ENCODE measurements at regions not wholly inside any gene's neighbourhood (a gene's known extent, or its start where the extent isn't known, plus 50 kb on each side); places are given as distances from the start of the nearest gene placed in this dataset.

DNA sequence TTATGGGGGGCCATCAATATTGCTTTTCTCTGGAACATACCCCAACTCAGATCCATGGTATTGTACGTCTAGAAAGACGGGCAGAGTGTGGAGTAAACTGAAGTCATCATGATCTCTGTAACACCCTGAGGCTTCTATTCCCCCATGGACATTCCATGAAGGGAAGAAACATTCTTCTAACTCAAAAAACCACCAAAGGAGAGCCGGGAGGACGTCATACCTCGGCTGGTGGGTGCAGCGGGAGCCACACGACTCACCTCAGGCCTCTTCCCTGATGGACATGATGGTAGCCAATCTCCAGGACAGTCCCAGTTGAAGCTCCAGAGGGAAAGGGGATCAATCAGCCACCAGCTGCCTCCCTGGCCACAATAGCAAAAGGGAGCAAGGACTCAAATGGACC is 127.3 kb downstream of the MREG start:
- no TSS peak for BruUV-seq (replicated peaks)
- Histone ChIP-seq H3K4me2 (ENCODE audit: low read length) (no peak overlapping the region), H3K79me2 (ENCODE audit: low read length) (no peaks in the 10 kb centered on the region), H2AFZ (ENCODE audit: low read length) (no peak overlapping the region), H3K9me2 (replicated peaks; ENCODE audit: low read length) (no peaks in the 10 kb centered on the region), H3K27me3 (ENCODE audit: low read length) (no peaks in the 10 kb centered on the region), H3K27ac (ENCODE audit: low read length) (no peak overlapping the region), H3K4me1 (ENCODE audit: insufficient read depth, low read length) (peaks cover 14% of the 10 kb centered on the region), H3K4me3 (ENCODE audit: low read length) (no peak overlapping the region), H4K20me1 (ENCODE audit: low read length) (no peaks in the 10 kb centered on the region), H3K9ac (ENCODE audit: low read length) (no peak overlapping the region), H3K36me3 (ENCODE audit: low read depth, low read length) (no peaks in the 10 kb centered on the region), H3F3A (ENCODE audit: low read length, unreplicated experiment) (no peaks in the 10 kb centered on the region), H3K9me3 (ENCODE audit: low read length) (no peaks in the 10 kb centered on the region)
- intact Hi-C loops (cut with micrococcal nuclease) = no loop called here
- POLR2A ChIA-PET (ENCODE audit: unreplicated experiment) = interaction anchor here (0.6 kb wide), 1 partner anchor 465 kb away, joined by 8 read pairs; no protein-coding TSS in a partner anchor
- DNase-seq (no peak), ATAC-seq (no peak)
- TF ChIP-seq EZH2 (IDR thresholded peaks at IDR 0.05; ENCODE audit: low read length, unreplicated experiment) = no peak
- no peak for TF ChIP-seq EZH2phosphoT487 (IDR thresholded peaks at IDR 0.05; ENCODE audit: borderline replicate concordance, low read length)
- TF ChIP-seq, protein P1, sequence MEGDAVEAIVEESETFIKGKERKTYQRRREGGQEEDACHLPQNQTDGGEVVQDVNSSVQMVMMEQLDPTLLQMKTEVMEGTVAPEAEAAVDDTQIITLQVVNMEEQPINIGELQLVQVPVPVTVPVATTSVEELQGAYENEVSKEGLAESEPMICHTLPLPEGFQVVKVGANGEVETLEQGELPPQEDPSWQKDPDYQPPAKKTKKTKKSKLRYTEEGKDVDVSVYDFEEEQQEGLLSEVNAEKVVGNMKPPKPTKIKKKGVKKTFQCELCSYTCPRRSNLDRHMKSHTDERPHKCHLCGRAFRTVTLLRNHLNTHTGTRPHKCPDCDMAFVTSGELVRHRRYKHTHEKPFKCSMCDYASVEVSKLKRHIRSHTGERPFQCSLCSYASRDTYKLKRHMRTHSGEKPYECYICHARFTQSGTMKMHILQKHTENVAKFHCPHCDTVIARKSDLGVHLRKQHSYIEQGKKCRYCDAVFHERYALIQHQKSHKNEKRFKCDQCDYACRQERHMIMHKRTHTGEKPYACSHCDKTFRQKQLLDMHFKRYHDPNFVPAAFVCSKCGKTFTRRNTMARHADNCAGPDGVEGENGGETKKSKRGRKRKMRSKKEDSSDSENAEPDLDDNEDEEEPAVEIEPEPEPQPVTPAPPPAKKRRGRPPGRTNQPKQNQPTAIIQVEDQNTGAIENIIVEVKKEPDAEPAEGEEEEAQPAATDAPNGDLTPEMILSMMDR (conservative IDR thresholded peaks at IDR 0.05; ENCODE audit: low read depth, low read length) = no peak
- CTCF ChIA-PET = no interaction called here

- Histone ChIP-seq H4K20me1 (ENCODE audit: low read length) (no peaks in the 10 kb centered on the region), H3K9ac (ENCODE audit: low read length) (no peak overlapping the region), H3K4me2 (ENCODE audit: low read length) (no peak overlapping the region), H3K9me3 (ENCODE audit: low read length) (no peaks in the 10 kb centered on the region), H2AFZ (ENCODE audit: low read length) (no peak overlapping the region), H3K4me1 (ENCODE audit: insufficient read depth, low read length) (peaks cover 19% of the 10 kb centered on the region), H3F3A (ENCODE audit: low read length, unreplicated experiment) (no peaks in the 10 kb centered on the region), H3K27ac (ENCODE audit: low read length) (no peak overlapping the region), H3K4me3 (ENCODE audit: low read length) (no peak overlapping the region), H3K9me2 (replicated peaks; ENCODE audit: low read length) (no peaks in the 10 kb centered on the region), H3K79me2 (ENCODE audit: low read length) (no peaks in the 10 kb centered on the region), H3K27me3 (ENCODE audit: low read length) (no peaks in the 10 kb centered on the region), H3K36me3 (ENCODE audit: low read depth, low read length) (no peaks in the 10 kb centered on the region)
- DNase-seq (no peak), ATAC-seq (no peak)
- CTCF ChIA-PET = no interaction called here
- POLR2A ChIA-PET (ENCODE audit: unreplicated experiment) = no interaction called here
- TF ChIP-seq, protein P1 (conservative IDR thresholded peaks at IDR 0.05; ENCODE audit: low read depth, low read length) = no peak
- TF ChIP-seq EZH2phosphoT487 (IDR thresholded peaks at IDR 0.05; ENCODE audit: borderline replicate concordance, low read length) (no peak), EZH2 (IDR thresholded peaks at IDR 0.05; ENCODE audit: low read length, unreplicated experiment) (no peak)
- no TSS peak for BruUV-seq (replicated peaks)
- intact Hi-C loops (cut with micrococcal nuclease) = no loop called here
Observed at GRCh38 chr2:215885536-215885935, 127.8 kb downstream of the MREG start.

GRCh38 chr2:215884451-215885087 is 128.8 kb downstream of the MREG start:
- Histone ChIP-seq H3K9me2 (replicated peaks; ENCODE audit: low read length) (no peaks in the 10 kb centered on the region), H3K27me3 (ENCODE audit: low read length) (no peaks in the 10 kb centered on the region), H3K79me2 (ENCODE audit: low read length) (no peaks in the 10 kb centered on the region), H3K27ac (ENCODE audit: low read length) (no peak overlapping the region), H3F3A (ENCODE audit: low read length, unreplicated experiment) (no peaks in the 10 kb centered on the region), H4K20me1 (ENCODE audit: low read length) (no peaks in the 10 kb centered on the region), H2AFZ (ENCODE audit: low read length) (no peak overlapping the region), H3K9ac (ENCODE audit: low read length) (no peak overlapping the region), H3K9me3 (ENCODE audit: low read length) (no peaks in the 10 kb centered on the region), H3K4me3 (ENCODE audit: low read length) (no peak overlapping the region), H3K4me2 (ENCODE audit: low read length) (no peak overlapping the region), H3K4me1 (ENCODE audit: insufficient read depth, low read length) (peaks cover 29% of the 10 kb centered on the region), H3K36me3 (ENCODE audit: low read depth, low read length) (no peaks in the 10 kb centered on the region)
- intact Hi-C loops (cut with micrococcal nuclease) = no loop called here
- POLR2A ChIA-PET (ENCODE audit: unreplicated experiment) = no interaction called here
- CTCF ChIA-PET = no interaction called here
- no peak for TF ChIP-seq EZH2phosphoT487 (IDR thresholded peaks at IDR 0.05; ENCODE audit: borderline replicate concordance, low read length)
- TF ChIP-seq, protein P1 (conservative IDR thresholded peaks at IDR 0.05; ENCODE audit: low read depth, low read length) = no peak
- ATAC-seq (no peak), DNase-seq (no peak)
- BruUV-seq (replicated peaks) = no TSS peak
